HG02678 (cell line): ENCODE measurements at regions not wholly inside any gene's neighbourhood (a gene's known extent, or its start where the extent isn't known, plus 50 kb on each side); places are given as distances from the start of the nearest gene placed in this dataset.

Source experiments
- ATAC-seq: cut with Tn5 transposase; IDR thresholded peaks from one replicate; pipeline ENCODE4 v1.9.1; 2021; ENCODE audit warnings: mild to moderate bottlenecking, moderate library complexity; ENCODE audit not compliant: unreplicated experiment

DNA sequence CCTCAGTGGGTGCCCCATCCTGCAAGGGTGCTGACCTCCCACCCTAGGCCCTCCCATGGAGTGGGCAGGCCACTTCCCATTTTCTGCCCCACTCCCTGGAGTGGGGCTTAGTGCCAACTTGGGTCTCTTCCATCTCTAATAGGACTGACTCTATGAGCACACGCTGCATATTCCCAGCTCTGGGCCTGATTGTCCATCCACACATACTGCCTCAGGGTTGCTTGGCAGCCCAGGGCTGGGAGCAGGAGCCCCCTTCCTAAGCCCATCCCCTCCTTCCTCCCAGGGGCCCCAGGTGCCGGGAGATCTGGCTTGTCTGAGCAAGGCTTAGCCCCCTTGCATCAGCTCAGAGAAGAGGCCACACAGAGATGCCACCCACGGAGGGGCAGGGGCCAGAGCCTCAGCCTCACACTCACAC is 55.1 kb downstream of the PJA1 start:
- no peak for ATAC-seq

DNA sequence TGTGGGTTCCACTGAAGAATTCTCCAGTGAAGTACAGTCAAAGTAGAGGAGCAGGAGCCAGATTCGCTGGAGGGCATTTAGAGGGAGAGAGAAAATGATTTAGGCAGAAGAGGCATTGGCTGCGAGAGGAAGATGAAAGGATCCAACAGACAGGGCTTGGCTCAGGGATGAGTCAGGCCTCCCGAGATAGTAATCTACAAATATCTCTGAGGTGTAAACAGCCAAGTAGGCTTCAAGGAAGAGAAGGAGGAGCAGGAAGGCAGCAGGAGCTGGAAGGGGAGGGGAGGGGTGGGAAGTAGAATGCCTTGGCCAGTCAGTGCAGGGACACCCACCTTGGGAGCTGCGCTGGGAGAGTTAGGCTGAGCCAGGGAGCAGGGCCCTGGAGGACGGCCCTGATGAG is 55.5 kb downstream of the PJA1 start:
- no peak for ATAC-seq

DNA sequence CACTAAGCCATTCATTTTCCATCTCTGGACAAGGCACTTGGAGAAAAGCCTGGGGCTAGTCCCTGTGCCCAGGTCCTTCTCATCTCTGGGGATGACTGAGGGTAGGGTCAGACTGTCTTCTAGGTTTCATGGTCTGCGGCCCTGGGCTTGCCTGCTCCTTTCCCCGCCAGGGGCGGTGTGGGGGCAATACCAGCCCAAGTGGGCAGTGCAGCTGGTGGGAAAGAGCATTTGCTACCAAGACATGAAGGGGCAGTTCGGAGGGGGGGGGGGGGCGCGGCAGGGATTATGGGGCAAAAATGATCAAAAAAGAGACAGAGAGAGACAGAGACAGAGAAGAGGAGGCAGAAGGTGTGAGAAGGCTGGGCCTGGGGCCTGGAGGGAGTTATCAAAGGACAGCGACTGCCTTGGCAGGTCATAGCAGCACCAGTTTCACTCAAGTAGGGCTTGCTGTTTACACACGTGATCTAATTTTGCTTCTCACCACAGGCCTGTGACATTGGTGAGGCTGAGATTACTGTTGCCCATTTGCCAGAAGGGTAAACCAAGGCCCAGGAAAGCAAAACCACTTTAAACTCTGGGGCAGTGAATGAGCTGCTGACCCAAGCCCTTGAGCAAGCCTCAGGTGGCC is 56.1 kb downstream of the PJA1 start:
- ATAC-seq, result no peak

DNA sequence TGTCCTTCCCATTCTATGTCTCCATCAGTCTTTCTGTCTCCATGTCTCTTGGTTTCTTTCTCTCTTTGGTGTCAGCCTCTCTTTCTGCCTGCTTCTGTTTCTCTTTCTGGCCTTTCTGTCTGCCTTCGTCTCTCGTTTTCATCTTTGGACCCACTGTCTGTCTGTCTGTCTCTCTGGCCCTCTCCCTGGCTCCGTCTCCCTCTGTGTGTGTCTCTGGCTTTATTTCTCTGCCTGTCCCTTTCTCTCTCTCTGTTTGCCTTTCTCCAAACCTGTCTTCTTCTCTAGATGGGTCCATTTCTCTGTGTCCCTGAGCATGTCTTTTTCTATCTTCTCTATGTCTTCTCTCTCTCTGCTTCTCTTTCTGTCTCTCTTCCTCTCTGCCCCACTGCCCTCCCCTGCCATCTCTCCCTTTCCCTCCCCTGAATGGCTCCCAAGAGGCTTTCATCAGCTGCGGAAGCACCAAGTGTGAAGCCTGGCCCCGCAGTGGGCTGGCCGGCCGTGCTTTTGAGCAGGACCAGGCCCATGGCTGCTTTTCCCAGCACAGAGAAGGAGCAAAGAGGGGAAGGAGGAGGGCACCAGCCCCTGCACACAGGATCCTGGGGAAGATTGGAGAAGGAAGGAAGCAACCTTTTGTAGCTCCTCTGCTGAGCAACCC is 57.4 kb downstream of the PJA1 start:
- ATAC-seq, result no peak

DNA sequence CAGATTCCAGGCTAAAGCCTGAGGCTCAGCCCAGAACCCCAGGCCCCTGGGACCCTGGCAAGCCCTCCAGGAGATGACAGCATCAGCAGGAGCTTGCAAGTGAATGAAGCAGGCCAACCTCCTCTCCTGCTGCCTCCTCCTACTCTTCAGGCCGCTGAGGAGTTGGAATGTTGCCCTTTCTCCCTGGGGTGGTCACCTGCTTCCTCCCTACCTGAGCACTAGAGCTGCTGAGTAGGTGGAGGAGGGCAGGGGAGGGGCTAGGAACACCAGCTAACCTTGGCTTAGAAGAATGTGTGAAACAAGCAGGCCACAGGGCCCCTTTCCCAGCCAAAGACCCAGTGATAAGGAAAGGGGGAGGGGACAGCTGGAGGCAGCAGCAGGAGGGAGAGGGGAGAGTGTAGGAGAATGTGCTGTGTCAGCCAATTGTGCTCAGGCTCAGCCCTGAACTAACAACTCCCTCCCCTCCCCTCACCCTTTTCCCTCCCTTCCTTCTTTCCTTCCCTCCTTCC is 58.0 kb downstream of the PJA1 start:
- ATAC-seq, result no peak

DNA sequence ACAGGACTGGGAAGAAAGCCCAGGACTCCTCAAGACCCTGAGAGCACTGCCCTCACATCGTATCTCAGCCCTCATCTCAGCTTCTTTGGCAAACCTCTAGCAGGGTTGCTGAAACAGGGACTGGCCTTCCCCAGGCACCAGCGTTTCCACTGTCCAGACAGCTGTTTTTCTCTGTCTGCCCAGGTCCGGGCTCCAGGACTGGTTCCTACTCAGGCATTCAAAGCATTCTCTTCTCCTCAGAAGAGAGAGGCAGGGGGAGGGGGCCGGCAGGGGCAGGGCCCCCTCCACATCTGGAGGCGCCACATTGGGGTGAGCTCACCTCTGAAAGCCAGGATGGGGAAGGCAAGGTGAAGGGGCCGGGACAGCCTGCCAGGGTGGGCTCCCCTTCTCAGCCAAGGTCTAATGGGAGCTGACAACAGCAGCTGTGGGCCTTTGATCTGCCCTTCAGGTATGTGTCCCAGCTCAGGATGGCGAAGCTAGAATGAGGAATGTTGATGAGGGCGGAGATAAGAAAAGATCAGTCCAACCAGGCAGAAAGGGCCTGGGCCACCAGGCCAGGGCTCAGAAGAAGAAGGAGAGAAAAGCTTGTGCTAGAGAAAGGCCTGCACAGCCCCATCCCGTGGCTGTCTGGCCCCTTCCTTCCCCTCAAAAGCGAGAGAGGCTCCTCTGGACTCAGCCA is 60.4 kb downstream of the PJA1 start:
- no peak for ATAC-seq

DNA sequence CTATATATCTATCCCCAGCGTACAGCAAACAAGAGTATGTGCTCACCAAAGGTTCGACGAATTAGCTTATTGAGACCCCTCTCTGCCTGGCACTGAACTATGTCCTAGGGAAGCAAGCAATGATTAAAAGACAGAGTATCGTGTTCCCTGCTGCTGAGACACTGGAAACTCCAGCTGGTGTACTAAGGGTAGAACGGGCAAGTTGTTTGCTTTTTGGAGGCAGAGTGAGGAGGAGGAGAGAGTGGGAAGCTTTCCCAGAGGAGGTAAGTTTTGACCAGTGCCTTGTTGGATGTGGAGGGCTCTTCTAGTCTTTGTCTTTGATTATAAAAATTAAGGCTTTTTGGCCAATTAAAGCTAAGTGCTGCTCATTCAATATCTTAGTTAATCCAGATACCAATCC is 61.7 kb downstream of the PJA1 start:
- ATAC-seq, result no peak

DNA sequence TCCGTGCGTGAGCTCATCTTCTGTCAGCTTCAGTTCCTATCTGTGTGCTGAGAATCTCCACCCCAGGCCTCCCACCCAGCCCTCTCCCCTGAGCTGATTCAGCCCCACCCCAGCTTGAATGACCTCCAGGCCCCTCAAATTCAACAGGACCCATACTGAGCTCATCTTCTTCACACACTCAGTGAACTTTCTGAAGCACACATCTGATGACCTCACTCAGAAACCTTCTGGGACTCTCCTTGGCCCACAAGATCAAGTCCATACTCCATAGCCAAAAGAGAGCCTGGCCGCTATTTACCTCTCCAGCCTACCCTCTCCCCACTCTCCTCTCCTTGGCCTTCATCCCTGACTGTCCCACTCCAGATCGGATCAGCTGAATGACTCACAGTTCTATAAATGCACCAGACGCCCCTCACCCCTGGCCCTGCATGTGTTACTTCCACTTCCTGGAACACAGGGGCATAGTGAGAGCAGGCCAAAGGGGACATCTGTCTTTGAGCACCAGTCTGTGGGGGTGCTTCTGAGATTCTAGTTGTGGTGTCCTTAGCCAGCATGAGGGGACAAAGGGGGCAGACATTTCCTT is 62.5 kb downstream of the PJA1 start:
- no peak for ATAC-seq

DNA sequence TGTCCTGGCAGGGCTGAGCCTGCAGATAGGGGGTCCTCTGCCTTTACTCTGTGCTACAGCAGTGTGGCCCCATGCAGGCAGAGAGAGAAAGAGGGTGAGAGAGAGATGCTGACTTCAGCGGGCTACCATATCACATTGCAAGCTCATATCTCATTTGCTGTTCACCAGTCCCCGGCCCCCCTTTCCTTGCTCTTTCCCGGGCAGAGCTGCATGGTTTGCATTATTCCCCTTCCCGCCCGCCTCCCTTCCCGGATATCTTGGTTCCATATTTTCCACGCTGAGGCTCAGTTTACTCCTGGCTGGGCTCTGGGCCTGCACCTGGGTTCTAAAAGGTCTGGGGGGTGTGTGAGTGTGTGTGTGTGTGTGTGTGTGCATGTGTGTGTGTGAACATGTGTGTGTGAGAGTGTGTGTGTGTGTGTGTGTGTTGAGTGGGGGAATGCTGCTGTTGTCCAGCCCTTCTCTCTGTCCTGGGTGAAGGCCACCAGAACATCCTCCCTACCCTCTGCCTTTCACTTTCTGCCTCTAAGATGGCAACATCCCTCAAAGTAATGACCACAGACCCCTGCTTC is 63.5 kb downstream of the PJA1 start:
- ATAC-seq, result no peak

DNA sequence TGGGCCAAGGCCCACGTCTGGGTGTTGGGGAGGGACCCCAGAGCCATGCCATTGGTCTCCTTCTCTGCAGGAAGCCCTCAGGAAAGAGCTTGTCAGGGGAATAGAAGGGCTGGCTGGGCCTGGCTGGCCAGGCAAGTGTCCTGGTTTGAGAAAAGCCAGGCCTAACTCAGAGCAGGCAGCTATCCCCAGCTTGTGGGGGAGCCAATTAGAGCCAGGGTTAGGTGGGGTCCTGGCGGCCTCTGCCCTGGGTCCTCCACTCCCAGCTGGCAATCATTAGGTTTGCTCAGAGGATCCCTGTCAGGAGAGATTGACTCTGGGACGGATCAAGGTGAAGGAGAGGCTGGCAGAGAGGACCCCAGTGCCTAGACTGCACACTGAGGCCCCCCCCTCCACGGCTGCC is 64.8 kb downstream of the PJA1 start:
- no peak for ATAC-seq

DNA sequence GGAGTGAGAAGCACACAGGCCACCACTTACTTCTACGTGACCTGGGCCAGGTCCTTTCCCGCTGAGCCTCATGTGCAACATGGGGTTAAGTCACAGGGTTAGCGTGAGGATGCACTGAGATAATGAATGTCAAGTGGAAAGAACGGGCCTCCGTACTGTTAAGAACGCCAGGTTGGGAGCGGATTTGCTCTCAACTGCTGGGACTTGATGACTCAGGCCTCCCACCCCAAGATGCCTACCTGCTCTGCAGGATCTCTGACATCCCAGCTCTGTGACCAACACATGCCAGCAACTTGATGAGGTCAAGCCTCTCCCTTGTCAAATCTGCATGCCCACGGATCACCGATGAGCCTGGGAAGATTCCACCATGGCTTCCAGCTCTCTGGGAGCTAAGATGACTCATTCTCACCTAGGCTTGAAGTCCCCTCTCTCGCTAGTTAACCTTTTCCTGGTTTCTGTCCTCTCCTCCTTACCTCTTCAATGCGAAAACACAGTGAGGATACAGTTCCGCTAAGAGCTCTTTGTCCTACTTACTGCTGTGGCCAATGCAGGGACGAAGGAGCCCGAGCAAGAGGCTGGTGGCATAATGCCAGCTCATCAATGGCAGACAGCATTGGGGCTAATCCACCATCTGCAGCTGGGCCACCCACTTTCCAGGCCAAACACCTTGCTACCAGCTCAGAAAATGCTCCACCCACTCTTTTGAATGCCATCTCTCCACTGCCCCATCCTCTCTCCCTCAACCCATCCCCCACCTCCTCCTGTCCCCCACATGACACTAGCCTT is 67.6 kb downstream of the PJA1 start:
- ATAC-seq, result no peak

DNA sequence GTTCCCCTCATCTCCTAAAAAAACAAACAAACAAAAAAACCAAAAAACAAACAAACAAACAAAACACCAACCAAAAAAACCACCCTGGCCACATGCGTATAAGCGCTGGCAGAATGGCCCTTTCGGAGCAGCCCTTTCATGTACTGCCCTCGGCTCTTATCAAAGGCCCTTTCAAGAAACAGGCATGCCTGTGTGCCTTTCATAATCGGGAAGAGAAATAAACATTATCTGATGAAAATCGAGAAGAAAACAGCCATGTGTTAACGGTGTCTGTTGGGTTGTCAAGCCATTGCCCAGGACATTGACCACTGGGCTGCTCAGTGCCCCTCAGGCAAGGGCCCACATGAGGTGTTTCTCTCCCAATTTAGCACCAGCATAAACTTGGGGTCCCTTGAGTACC is 68.3 kb downstream of the PJA1 start:
- ATAC-seq, result no peak

DNA sequence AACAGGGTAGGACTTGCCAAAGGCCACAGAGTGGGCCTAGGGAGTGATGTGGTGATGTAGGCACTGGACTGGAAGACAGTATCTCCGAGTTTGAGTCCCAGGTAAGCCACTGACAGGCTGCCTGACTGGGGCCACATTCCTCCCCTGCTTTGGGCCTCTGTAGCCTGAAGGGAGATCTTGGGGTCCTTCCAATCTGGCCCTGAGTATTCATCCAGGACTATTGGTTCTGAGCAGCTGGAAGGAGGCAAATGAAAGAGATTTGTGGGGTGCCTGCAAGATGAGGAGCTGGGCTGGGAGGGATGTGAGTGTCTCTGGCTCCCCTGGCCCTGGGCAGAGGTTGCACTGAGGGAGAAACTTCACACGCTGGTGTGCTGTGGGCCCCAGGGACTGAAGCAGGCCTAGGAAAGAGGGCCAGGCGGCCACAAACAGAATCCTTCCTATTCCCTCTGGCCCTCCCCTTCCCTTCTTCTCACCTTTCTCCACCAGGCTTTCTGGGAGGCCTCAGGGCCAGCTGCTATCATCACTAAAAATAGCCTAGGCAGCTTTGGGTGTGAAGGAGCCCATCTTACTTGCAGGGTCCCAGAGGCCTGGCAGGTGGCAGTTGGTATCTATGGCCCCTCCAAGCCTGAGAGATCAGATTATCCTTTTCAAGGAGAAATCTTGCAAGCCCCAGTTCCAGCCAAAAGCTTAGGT is 70.1 kb downstream of the PJA1 start:
- no peak for ATAC-seq

DNA sequence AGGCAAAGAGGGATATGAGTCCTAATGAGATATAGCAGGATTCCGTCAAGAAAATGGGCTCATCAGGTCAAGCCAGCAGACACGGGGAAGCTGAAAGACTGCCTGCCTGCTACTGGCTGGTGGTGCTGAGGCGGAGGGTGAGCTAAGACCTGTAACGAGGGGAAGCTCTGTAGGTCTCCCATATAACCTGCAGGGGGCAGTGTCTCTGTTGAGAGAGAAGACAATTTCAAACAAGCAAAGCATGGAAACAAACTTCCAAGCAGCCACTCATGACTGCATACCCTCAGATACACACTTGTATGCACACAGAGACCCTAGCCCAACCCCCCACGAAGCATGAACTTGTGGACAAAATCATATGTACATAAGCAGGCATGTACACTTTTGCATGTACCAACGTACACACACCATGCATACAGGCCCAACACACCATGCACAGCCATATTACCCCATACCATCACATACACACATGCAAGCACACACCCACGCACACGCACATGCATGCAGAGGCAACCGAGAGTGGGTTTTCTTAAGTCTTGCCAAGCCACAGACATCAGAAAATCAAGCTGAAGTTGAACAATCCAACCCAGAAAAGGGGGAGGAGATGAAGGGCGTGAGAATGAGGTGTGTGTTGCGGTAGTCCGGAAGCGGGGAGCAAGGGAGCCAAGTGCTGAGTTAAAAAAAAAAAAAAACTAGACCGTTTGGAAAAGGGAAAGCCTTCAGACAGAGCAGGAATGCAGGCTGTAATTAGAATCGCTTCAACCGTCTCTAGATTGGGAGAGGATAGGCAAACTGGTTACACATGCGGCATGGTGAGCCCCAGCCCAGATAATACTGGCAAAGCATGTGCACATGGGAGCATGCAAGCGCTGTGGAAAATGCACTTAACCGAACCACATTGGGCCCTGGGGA is 71.0 kb downstream of the PJA1 start:
- peak; percentile 48 for ATAC-seq

DNA sequence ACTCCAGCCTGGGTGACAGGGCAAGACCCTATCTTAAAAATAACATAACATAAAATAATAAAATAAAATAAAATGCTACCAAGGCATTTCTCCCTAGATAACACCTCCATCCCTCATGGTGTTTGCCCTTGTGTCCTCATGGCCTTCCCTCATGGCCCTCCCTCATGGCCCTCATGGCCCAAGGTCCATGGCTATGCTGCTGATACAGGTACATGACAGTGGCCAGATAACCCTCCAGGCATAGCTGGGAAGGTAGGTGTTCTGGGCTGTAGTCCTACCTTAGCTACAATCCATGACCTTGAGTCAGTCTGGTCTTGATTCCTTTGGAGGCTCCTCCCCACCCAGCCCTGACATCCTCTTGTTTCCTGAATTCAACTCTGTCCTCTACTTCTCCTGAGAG is 75.2 kb downstream of the PJA1 start:
- ATAC-seq, result no peak

DNA sequence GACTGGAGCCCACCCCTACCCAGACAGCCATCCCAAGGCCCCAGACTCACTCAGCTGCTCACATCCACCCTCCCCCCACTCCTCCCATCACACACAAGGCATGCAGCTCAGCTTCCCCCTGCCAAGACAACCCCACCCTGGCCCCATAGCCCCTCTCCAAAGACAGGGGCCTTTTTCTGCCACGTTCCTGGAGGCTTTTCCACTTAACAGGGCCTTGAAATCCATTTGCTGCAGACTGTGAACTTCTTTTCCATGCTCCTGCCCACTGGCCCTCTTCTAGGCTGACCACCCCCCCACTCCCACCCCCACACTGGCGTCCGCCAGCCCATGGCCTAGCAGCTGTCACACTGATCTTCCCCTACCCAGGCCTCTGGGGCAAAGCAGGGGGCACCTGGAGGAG is 76.0 kb downstream of the PJA1 start:
- no peak for ATAC-seq

DNA sequence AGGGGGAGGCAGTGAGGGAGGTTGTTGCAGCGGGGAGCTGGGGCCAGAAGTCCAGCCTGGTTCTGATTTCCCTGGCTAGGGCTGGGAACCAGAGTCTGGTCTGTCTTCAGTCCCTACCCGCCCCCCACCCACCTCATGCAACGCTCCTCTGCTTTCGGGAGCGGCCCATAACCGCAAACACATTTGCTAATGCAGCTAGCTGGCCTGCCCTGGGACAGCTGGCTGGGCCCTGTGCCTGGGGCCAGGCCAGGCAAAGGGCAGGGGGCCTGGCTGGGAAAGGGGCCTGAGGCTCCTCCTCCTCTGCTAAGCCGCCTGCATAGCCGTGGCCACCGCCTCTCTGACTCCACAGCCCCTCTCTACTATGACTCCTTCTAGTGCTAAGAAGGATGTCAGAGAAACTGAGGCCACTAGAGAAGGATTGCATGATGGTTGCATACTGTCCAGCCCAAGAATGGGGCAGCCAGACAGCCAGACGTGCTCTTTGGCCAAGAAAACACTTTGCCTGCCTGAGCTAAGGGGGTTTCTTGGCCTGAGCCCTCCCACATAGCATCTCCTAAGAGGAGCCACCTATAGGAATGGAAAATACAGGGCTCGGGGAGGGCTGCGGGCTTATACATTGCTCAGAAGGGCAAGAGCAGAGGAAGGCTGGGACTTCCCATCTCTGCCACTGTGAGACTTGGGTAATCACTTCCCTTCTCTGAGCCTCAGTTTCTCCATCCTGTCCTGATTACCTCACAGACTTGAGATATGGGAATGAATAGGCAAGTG is 76.9 kb downstream of the PJA1 start:
- ATAC-seq, result no peak

DNA sequence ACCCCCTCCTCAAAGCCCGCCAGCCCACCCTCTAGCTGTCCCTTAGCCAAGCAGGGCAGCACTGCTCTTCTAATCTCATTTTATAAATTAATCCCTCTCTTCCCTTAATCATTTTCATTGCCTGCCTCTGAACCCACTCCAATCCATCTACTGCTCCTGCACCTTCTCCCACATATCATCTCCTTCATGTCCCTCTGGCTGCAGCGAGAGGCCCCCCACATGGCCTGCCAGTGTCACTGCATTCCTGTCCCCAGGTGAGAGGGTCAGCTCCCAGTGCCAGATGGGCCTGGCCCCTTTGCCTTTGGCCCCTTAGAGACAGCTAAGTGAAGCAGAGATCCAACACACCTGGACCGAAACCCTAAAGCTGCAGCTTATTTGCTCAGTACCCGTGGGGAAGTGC is 79.4 kb downstream of the PJA1 start:
- no peak for ATAC-seq
